Activated CD4-positive, alpha-beta T cell treated with anti-CD3 and anti-CD28 coated beads, Interleukin-2, amount 10 ng/mL, durations not matched to agents 24 days and 14 days (primary cell): ENCODE measurements at regions not wholly inside any gene's neighbourhood (a gene's known extent, or its start where the extent isn't known, plus 50 kb on each side); places are given as distances from the start of the nearest gene placed in this dataset.

Experiments used
- DNase-seq: peaks from one replicate; pipeline ENCODE4 v3.0.0; 2022
- H3K27ac Mint-ChIP-seq: one replicate; pipeline ENCODE4 v1.8.0; 2022; ENCODE audit warnings: mild to moderate bottlenecking, mixed read lengths
- H3K27me3 Mint-ChIP-seq: one replicate; pipeline ENCODE4 v1.8.0; 2022; ENCODE audit warnings: mixed read lengths
- H3K36me3 Mint-ChIP-seq: one replicate; pipeline ENCODE4 v1.8.0; 2022; ENCODE audit warnings: low read depth, mild to moderate bottlenecking, mixed read lengths
- H3K4me1 Mint-ChIP-seq: one replicate; pipeline ENCODE4 v1.8.0; 2021; ENCODE audit warnings: mixed read lengths
- H3K4me3 Mint-ChIP-seq: one replicate; pipeline ENCODE4 v1.8.0; 2022; ENCODE audit warnings: mild to moderate bottlenecking, moderate library complexity, mixed read lengths
- H3K9me3 Mint-ChIP-seq: one replicate; pipeline ENCODE4 v1.8.0; 2021; ENCODE audit warnings: mixed read lengths
- intact Hi-C: fragments of 100-400 bp; cut with micrococcal nuclease; formaldehyde crosslinking; loops from one replicate; pipeline ENCODE4 v1.15.1; 2023

- Mint-ChIP-seq H3K36me3 (no peaks in the 10 kb centered on the region), H3K27me3 (peaks cover 15% of the 10 kb centered on the region), H3K27ac (no peak overlapping the region), H3K4me1 (no peaks in the 10 kb centered on the region), H3K4me3 (no peak overlapping the region), H3K9me3 (no peaks in the 10 kb centered on the region)
- intact Hi-C loops: no loop called here
- no peak for DNase-seq
Observed at GRCh38 chr1:10896673-10897072, 100.2 kb upstream of the CASZ1 start.

- DNase-seq: no peak
- H3K27me3 Mint-ChIP-seq: peaks cover 9% of the 10 kb centered on the region
- no peak overlapping the region for H3K27ac Mint-ChIP-seq
- H3K4me3 Mint-ChIP-seq: no peak overlapping the region
- no peaks in the 10 kb centered on the region for H3K9me3 Mint-ChIP-seq
- H3K4me1 Mint-ChIP-seq: no peaks in the 10 kb centered on the region
- H3K36me3 Mint-ChIP-seq: no peaks in the 10 kb centered on the region
- intact Hi-C loops: no loop called here
Observed at GRCh38 chr1:10897321-10897980, 101.0 kb upstream of the CASZ1 start.

GRCh38 chr1:10897981-10898728 lies 101.7 kb upstream of the CASZ1 start:
- no peaks in the 10 kb centered on the region for H3K9me3 Mint-ChIP-seq
- no peaks in the 10 kb centered on the region for H3K36me3 Mint-ChIP-seq
- intact Hi-C loops: no loop called here
- no peak overlapping the region for H3K27ac Mint-ChIP-seq
- no peaks in the 10 kb centered on the region for H3K4me1 Mint-ChIP-seq
- DNase-seq: no peak
- peaks cover 6% of the 10 kb centered on the region for H3K27me3 Mint-ChIP-seq
- no peak overlapping the region for H3K4me3 Mint-ChIP-seq

GRCh38 chr1:10898921-10899320 lies 102.5 kb upstream of the CASZ1 start:
- Mint-ChIP-seq H3K27ac (no peak overlapping the region), H3K36me3 (no peaks in the 10 kb centered on the region), H3K9me3 (no peaks in the 10 kb centered on the region), H3K4me3 (no peak overlapping the region), H3K27me3 (peaks cover 4% of the 10 kb centered on the region), H3K4me1 (no peaks in the 10 kb centered on the region)
- no peak for DNase-seq
- intact Hi-C loops: no loop called here

- no peaks in the 10 kb centered on the region for H3K4me1 Mint-ChIP-seq
- DNase-seq: no peak
- no peak overlapping the region for H3K4me3 Mint-ChIP-seq
Observed at GRCh38 chr1:10899490-10900250, 103.2 kb upstream of the CASZ1 start.

GRCh38 chr1:10900251-10900651 lies 103.8 kb upstream of the CASZ1 start:
- no peaks in the 10 kb centered on the region for H3K36me3 Mint-ChIP-seq
- peaks cover 2% of the 10 kb centered on the region for H3K4me1 Mint-ChIP-seq
- no peak overlapping the region for H3K27ac Mint-ChIP-seq
- intact Hi-C loops: no loop called here
- H3K9me3 Mint-ChIP-seq: no peaks in the 10 kb centered on the region
- no peak overlapping the region for H3K4me3 Mint-ChIP-seq
- no peak for DNase-seq
- peaks cover 6% of the 10 kb centered on the region for H3K27me3 Mint-ChIP-seq

More at GRCh38 chr1:10899490-10900250, 103.2 kb upstream of the CASZ1 start:
- intact Hi-C loops: no loop called here
- Mint-ChIP-seq H3K36me3 (no peaks in the 10 kb centered on the region), H3K27me3 (peaks cover 5% of the 10 kb centered on the region), H3K9me3 (no peaks in the 10 kb centered on the region), H3K27ac (no peak overlapping the region)

GRCh38 chr1:10900691-10901090 lies 104.2 kb upstream of the CASZ1 start:
- intact Hi-C loops: no loop called here
- no peak for DNase-seq
- Mint-ChIP-seq H3K9me3 (no peaks in the 10 kb centered on the region), H3K27ac (no peak overlapping the region), H3K4me1 (peaks cover 2% of the 10 kb centered on the region), H3K27me3 (peaks cover 6% of the 10 kb centered on the region), H3K36me3 (no peaks in the 10 kb centered on the region), H3K4me3 (no peak overlapping the region)

GRCh38 chr1:10901091-10901890 lies 104.8 kb upstream of the CASZ1 start:
- H3K4me1 Mint-ChIP-seq: peaks cover 2% of the 10 kb centered on the region
- H3K27ac Mint-ChIP-seq: no peak overlapping the region

GRCh38 chr1:10901891-10902805 lies 105.7 kb upstream of the CASZ1 start:
- H3K36me3 Mint-ChIP-seq: no peaks in the 10 kb centered on the region
- H3K27me3 Mint-ChIP-seq: peaks cover 11% of the 10 kb centered on the region
- no peak overlapping the region for H3K4me3 Mint-ChIP-seq
- no peak overlapping the region for H3K27ac Mint-ChIP-seq
- H3K9me3 Mint-ChIP-seq: no peaks in the 10 kb centered on the region
- no peak for DNase-seq
- H3K4me1 Mint-ChIP-seq: peaks cover 2% of the 10 kb centered on the region
- intact Hi-C loops: no loop called here

More at GRCh38 chr1:10901091-10901890, 104.8 kb upstream of the CASZ1 start:
- Mint-ChIP-seq H3K27me3 (peaks cover 6% of the 10 kb centered on the region), H3K4me3 (no peak overlapping the region), H3K9me3 (no peaks in the 10 kb centered on the region), H3K36me3 (no peaks in the 10 kb centered on the region)
- DNase-seq: no peak
- intact Hi-C loops: no loop called here

- intact Hi-C loops: no loop called here
- no peak overlapping the region for H3K4me3 Mint-ChIP-seq
- peaks cover 2% of the 10 kb centered on the region for H3K4me1 Mint-ChIP-seq
- H3K27ac Mint-ChIP-seq: no peak overlapping the region
- H3K9me3 Mint-ChIP-seq: no peaks in the 10 kb centered on the region
- H3K36me3 Mint-ChIP-seq: no peaks in the 10 kb centered on the region
- peaks cover 14% of the 10 kb centered on the region for H3K27me3 Mint-ChIP-seq
- no peak for DNase-seq
Observed at GRCh38 chr1:10903421-10903820, 107.0 kb upstream of the CASZ1 start.

- peaks cover 17% of the 10 kb centered on the region for H3K27me3 Mint-ChIP-seq
- DNase-seq: no peak
- peaks cover 2% of the 10 kb centered on the region for H3K4me1 Mint-ChIP-seq
- no peaks in the 10 kb centered on the region for H3K36me3 Mint-ChIP-seq
- no peak overlapping the region for H3K27ac Mint-ChIP-seq
- no peak overlapping the region for H3K4me3 Mint-ChIP-seq
- no peaks in the 10 kb centered on the region for H3K9me3 Mint-ChIP-seq
- intact Hi-C loops: no loop called here
Observed at GRCh38 chr1:10903821-10904220, 107.4 kb upstream of the CASZ1 start.

GRCh38 chr1:10904396-10905358 lies 107.8 kb upstream of the TARDBP start:
- Mint-ChIP-seq H3K4me1 (peaks cover 2% of the 10 kb centered on the region), H3K9me3 (no peaks in the 10 kb centered on the region), H3K27ac (no peak overlapping the region), H3K27me3 (peaks cover 14% of the 10 kb centered on the region), H3K4me3 (no peak overlapping the region), H3K36me3 (no peaks in the 10 kb centered on the region)
- intact Hi-C loops: no loop called here
- DNase-seq: no peak
